ENCODE measurements at regions not wholly inside any gene's neighbourhood (a gene's known extent, or its start where the extent isn't known, plus 50 kb on each side); places are given as distances from the start of the nearest gene placed in this dataset.

GRCh38 chr1:213728593-213729536 lies 258.9 kb upstream of the PROX1 start:
- intact Hi-C loops (cut with DNase I) = no loop called here
- no peak for DNase-seq (ENCODE audit: low spot score)

- intact Hi-C loops (cut with DNase I) = no loop called here
- no peak for DNase-seq (ENCODE audit: low spot score)
Measured at GRCh38 chr1:213733705-213734104, 254.1 kb upstream of the PROX1 start.

- DNase-seq (ENCODE audit: low spot score) = no peak
- intact Hi-C loops (cut with DNase I) = no loop called here
Measured at GRCh38 chr1:213737398-213738035, 250.3 kb upstream of the PROX1 start.

DNA sequence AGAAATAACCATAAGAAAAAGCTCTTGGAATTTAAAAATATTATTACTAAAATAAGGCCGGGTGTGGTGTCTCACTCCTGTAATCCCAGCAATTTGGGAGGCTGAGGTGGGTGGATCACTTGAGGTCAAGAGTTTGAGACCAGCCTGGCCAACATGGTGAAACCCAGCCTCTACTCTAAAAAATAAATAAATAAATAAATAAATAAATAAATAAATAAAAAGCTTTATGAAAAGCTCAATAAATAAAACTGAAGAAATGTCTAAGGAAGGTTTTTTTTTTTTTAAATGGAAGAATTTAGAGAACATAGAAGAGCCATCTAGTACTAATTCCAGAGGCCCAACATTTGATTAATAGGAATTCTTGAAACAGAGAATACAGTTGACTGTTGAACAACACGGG lies 249.1 kb upstream of the PROX1 start:
- no peak for DNase-seq (ENCODE audit: low spot score)
- intact Hi-C loops (cut with DNase I) = no loop called here

- no peak for DNase-seq (ENCODE audit: low spot score)
- intact Hi-C loops (cut with DNase I) = no loop called here
Measured at GRCh38 chr1:213742992-213743391, 244.8 kb upstream of the PROX1 start.

GRCh38 chr1:213744780-213745179 lies 243.0 kb upstream of the PROX1 start:
- intact Hi-C loops (cut with DNase I) = no loop called here

GRCh38 chr1:213745451-213745850 lies 242.3 kb upstream of the PROX1 start:
- intact Hi-C loops (cut with DNase I) = no loop called here
- no peak for DNase-seq (ENCODE audit: low spot score)

More at GRCh38 chr1:213744780-213745179, 243.0 kb upstream of the PROX1 start:
- DNase-seq (ENCODE audit: low spot score) = no peak

DNA sequence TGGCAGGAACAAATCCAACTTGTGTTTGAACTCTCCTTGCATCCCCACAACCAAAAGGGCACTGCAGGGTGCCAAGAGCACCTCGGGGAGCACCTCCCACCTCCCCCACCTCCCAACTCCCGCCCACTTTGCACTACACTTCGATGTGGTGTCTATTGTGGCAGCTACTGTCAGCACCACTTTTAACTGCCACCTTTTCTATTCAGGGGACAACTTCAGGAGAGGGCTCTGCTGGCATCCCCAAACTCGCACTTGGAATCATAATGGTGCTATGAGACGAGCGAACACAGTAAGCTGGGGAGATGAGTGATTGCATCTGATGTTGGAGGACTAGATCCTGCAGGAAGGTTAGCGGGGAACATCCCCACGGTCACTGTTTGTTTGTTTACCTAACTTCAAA lies 238.2 kb upstream of the PROX1 start:
- intact Hi-C loops (cut with DNase I) = no loop called here
- no peak for DNase-seq (ENCODE audit: low spot score)

- intact Hi-C loops (cut with DNase I) = no loop called here
- no peak for DNase-seq (ENCODE audit: low spot score)
Measured at GRCh38 chr1:213750231-213751063, 237.3 kb upstream of the PROX1 start.

DNA sequence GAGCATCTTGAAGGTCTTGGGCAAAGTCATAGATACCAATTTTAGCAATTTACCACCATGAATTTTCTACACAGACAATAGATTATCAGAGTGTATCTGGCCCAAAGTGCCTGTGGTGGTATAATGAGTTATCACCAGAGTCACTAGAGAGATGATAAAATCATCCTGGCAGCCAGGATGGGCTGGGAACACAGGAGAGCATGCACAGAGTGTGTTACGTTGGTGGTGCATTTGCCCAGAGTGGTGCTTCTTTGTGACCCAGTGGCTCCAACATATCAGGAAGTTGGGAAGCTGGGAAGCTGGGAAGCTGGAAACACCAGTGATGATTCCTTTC lies 236.7 kb upstream of the PROX1 start:
- no peak for DNase-seq (ENCODE audit: low spot score)
- intact Hi-C loops (cut with DNase I) = no loop called here

DNA sequence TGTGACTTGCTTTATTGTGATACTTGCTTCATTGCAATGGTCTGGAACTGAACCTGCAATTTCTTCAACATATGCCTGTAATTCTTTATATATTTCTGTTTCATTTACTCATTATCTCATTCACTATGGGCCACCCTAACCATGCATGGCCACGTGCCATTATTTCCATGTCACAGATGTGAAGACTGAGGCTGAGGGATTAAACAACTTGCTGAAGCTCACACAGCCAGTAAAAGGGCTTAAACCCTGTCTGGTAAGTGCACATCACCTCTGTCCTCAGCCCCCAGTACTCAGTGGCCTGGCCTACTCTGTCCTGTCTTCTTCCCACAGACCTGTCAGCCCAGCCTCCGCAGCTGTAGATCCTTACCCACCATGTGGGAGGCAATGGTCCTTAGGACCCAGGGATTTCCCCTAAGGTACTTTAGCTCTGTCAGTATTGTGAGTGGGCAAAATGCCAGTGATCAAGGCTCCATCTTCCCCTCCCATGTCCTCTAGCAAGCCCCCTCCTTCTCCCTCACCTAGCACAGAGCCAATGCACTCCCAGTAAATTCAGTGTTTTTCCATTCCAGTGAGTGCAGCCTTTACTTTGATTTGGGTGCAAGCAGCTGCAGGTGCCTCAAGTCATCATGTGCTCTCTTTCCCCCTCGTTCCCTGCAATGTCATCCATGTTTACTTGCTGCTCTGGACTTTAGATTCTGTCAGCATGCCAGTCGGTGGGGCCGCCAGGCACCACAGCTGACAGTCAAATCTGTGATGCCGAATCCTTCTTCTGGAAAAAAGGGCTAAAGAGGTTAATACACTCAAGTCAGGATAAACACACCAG lies 228.2 kb upstream of the PROX1 start:
- no peak for DNase-seq (ENCODE audit: low spot score)
- intact Hi-C loops (cut with DNase I) = no loop called here

DNA sequence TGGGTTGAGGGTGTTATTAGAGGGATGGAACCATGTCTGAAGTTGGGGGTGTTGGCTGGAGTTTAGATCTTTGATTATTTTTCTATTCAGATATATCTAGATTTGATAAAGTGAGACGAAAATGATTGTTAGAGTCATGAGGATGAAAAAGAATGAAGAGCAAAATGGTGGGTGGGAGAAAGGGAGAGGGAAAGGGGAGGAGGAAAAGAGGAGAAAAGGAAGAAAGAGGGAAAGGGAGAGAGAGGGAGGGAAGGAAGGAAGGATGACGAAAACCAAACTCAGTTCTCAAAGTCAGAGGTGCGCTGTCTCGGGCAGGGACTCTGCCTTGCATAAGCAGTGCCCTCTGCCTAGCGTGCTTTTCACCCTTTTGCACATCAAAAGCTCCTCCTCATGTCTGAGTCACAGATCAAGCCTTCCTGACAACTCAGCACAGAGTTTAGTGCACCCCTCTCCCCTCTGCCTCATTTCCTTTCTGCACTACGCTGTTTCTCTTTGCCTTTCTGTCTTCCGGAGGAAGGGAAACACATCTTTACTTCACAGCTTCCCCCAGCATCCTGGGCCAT lies 225.8 kb upstream of the PROX1 start:
- intact Hi-C loops (cut with DNase I) = no loop called here
- DNase-seq (ENCODE audit: low spot score) = no peak

GRCh38 chr1:213767683-213768082 lies 220.1 kb upstream of the PROX1 start:
- no peak for DNase-seq (ENCODE audit: low spot score)
- intact Hi-C loops (cut with DNase I) = no loop called here

GRCh38 chr1:213772128-213773063 lies 215.4 kb upstream of the PROX1 start:
- intact Hi-C loops (cut with DNase I) = no loop called here

GRCh38 chr1:213773975-213774374 lies 213.8 kb upstream of the PROX1 start:
- no peak for DNase-seq (ENCODE audit: low spot score)
- intact Hi-C loops (cut with DNase I) = no loop called here

More at GRCh38 chr1:213772128-213773063, 215.4 kb upstream of the PROX1 start:
- no peak for DNase-seq (ENCODE audit: low spot score)

- DNase-seq (ENCODE audit: low spot score) = no peak
- intact Hi-C loops (cut with DNase I) = no loop called here
Measured at GRCh38 chr1:213776969-213777368, 210.8 kb upstream of the PROX1 start.

DNA sequence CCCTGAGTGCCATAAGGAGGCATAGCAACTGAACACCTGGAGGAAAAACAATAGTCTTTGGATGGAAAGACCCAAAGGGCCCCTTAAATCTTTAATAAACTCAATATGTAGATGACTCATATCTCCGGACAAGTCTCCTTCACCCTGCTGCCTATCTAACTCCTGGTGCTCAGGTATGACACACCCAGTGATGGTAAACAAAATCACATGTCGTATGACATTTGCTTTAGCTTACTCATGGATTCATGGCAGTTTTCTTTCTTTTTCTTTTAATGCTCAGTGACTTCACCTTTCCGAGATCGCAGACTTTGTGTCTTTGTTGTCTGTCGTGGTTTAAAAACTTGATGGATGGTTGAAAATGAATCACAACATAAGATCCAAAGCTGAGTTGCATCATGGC lies 208.5 kb upstream of the PROX1 start:
- intact Hi-C loops (cut with DNase I) = no loop called here
- no peak for DNase-seq (ENCODE audit: low spot score)

Data from posterior vena cava (tissue), 2 donors.